ENCODE measurements at regions not wholly inside any gene's neighbourhood (a gene's known extent, or its start where the extent isn't known, plus 50 kb on each side); places are given as distances from the start of the nearest gene placed in this dataset.
A peak's percentile ranks its signal among the peaks of the same experiment; 100 is the strongest.

DNA sequence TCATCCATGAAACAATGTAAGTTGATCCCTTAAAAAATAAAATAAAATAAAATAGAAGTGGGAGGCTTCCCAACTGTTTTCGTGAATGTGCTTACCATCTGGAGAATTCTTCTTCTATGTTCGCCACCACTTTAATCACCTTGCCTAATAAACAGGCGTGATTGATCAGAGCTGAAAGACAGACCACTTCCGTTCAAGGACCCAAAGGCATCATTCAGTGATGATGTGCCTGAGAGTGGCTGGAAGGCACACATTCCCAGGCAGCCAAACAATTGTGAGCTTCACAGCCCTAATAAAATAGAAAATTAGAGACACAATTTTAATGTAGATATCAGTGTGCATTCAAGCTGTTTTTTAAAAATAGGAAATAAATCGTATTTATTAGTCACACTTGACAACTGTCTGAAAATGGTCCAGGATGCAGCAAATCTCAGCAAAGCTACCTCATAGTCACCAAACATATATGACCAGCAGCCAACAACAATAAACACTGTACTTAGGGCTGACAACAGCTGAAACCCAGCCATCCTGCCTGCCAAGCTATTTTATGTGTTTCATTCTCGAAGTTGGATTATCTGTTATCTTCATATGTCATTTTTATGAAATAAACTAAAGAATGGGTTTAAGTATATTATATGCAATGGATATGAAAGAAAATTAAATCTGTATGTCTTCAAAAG lies 163.2 kb upstream of the FAM9B start:
- DNase-seq, result no peak

DNA sequence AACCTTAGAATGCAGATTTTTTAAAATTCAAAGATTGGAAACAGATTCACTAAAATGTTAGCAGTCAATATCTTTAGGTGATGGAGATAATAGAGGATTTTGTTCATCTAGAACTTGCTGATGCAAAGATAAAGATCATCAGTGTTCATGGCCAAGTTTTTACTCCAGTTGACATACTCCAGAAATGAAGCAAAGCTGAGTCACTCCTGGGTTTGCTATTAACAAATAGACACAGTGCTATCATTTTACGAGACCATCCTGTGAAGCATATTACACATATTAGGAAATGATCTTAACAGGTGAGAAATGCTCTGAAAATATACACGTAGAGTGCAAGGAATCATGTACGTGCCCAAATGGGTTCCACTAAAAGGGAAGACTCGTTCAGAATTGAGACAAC lies 170.6 kb upstream of the FAM9B start:
- DNase-seq, result no peak

DNA sequence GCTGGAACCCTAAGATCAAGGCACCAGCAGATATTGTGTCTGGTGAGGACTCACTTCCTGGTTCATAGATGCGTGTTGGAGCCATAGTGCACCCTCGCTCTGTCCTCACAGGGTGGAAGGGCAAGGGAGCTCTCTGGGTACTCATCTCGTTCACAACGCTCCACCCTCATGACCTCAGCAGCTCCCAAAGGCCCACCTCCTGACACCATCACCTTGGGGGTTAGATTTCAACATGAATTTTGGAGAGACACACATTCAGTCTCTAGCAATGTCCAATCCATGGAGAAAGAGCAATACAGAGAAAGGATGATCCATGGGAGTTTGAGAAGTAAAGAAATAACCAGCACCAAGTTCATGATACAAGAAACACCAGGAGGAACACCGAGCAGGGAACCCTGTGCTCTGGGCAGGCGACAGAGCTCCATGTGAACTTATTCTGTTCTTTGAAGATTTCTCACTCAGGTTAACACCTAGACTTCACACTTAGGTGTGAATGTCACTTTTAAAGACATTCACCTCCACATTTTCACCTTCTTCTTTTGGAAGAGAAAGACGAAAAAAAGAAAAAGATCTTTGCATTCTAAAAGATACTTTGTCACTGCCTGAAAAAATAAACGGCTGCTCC lies 171.8 kb upstream of the FAM9B start:
- no peak for DNase-seq

DNA sequence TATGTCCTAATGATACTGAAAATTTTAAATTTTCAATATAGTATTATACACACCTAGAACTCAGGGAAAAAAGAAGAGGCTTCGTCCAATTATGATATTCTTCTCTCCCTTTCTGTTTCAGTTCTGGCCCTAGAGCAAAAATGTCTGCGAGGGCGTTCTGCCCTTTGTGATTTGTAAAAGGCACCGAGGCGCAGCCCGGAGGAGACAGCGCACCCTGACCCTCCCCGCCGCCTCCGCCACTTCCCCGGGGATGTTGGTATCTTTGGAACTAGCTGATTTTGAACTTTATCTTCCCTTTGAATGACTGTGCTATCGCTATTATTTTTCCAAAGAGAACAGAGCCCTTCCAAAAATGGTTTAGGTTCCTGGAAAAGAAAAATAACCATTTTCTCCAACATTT lies 173.2 kb upstream of the FAM9B start:
- DNase-seq, result no peak

DNA sequence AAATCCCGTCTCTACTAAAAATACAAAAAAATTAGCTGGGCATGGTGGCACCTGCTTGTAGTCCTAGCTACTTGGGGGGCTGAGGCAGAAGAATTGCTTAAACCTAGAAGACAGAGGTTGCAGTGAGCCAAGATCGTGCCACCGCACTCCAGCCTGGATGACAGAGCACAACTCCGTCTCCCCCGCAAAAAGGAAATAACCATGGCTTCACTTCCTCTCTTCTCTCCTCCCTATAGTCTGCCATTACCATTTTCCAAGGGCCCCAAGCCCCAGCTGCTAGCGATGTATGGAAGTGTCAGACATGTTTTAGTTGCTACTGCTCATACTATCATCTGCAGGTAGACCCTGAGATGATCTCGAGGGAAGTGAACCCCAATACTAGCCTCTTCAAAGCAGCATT lies 177.3 kb upstream of the FAM9B start:
- no peak for DNase-seq

DNA sequence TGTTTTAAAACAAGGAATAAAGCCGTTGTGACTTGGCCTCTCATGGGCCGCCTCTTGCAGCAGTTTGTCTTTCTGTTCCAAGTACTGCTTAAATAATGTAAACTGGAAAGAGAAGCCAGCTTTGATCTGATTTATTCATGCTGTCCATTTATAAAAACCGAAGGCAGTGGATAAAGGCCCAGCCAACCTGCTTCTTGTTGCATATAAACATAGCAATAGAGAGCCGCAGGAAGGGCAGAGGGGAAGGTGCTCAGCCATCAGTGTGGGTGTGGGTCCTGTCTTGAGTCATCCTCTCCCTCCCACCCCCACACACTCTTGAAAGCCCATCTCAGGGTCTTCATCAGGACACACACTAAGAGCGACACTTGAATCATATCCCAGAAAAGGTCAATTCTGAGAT lies 187.9 kb upstream of the FAM9B start:
- no peak for DNase-seq

DNA sequence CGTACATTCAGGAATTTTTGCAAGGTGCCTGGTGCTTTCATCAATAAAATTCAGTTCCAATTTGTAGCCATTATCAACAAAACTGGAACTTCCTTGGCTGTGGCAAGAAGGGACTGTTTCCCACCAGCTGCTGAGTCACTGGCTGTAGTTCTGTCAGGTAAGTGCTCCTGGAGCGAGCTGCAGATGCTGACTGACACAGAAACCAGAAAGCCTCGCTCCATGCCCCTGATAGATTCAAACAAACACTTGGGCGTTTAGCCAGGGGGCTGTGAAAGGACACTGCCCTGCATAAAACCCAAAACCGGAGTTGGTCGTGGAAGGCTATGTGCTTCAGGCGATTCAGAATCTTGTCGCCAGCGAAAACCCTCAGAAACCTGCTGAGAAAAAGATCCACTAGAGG lies 188.4 kb upstream of the FAM9B start:
- no peak for DNase-seq

DNA sequence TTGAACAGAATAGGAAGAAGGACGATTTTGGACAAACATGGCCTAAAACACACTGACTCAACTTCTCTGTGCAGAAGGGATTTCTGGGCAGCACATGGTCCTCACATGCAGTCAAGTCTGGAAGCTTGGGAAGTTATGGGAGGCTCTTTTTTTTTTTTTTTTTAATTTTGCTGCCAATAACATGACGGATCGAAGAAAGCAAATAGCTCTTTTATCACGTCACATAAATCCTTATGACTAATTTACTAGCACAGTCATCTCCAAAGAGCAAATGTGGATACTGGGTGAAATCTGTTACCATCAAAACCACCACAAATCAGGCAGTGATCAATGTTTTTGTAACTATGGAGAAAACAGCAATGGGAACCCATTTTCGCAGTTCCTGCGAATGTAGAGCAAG lies 193.3 kb upstream of the FAM9B start:
- DNase-seq, result no peak

DNA sequence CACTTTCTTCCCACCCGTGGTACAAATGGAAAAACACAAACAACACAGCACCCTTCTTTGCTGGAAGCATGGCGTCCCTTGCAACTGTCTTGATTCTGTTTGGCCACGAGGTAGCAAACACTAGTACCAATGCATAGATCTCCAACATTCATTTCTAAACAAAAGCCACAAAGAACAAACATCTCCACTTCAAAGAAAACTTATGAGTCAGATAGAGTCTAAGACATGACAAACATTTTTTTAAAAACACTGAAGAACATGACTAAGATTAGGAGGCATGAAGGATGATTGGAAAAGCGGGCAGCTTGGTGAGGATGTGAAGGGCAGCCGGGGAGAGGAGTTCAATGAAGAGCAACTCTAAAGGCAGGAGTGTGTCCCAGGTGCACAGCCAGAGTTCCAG lies 197.6 kb upstream of the FAM9B start:
- no peak for DNase-seq

DNA sequence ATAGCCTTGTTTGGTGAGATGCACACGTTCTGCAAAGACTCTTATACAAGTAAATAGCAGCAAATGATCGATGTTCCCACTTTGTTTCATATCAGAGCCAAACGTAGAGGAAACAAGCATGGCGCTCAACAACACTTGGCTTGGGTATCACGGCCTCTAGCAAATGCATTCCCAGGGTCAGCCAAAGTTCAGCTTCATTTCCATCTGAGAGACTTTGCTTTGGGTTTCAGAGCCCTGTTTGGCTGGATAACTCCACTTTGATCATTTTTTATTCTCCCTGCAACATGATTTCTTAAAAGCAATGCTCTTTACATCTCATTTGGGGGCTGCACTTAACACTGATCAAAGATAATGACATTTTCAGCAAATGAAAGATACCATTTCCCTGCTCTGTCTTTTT lies 199.2 kb upstream of the FAM9B start:
- peak; percentile 56 for DNase-seq

DNA sequence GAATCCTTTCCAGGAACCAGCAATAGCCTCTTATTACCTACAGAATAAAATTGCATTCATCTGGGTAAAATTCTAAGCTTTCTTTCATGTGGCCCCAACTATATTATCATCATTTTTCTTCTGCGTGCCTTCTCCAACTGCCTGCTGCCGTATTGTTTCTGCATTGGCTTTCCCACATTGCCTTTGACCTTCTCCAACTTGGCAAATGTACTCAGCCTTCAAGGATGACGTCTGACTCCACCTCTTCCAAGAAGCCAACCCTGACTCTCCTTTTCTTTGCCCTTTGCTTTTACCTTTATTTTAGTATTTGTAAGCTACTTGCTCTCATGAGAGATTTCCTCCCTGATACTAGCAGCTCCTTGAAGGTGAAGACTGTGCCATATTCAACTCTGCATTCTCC lies 200.4 kb upstream of the FAM9B start:
- no peak for DNase-seq

DNA sequence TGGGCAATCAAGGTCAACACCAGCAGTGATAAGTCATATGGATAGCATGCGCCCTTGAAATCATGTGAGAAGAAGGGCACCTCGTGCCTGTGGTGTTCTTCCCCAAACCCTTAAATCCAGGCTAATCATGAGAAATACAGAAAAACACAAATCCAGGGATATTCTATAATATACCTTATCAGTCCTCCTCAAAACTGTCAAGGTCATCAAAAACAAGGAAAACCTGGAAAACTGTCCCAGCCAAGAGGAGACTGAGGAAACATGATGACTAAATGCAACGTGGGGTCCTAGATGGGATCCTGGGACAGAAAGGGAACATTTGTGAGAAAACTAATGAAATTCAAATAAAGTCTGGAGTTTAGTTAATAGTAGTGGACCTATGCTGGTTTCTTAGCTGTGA lies 201.8 kb upstream of the FAM9B start:
- DNase-seq, result no peak

DNA sequence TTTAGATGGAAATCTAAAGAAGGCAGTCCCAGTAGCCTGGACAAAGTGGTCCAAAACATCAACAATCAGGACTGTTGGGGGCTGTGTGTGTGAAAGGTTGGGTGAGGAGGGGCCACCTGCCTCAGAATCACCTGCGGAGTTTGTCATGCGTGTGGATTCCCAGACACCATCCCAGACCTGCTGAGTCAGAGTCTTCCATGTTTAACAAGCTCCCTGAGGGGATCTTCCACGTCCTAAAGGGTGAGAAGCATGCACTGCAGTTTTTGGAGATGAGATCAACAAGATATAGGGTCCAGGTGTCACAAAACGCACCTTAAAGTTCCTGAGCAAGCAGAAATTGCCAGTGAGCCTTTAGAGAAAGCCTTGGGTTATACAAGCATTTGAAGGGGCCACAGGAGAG lies 207.0 kb upstream of the FAM9B start:
- DNase-seq, result no peak

DNA sequence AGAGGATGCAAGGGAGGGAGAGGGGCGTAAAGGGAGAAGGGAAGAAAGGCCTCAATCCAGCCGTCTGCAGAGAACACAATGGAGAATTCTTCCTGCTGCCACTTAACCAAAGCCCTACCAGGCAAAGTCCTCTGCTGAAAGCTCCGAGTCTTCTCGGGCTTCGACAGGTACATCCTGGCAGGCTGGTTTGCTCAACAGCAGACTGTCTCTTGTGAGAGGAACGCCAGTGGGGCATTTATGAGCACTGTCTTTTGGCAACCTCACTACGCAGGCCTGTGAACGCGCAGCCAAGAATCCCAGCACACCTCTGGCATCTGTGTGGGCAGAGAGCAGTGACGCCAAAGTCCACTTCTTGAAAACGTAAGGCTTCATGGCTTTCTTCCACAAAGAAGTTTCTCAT lies 207.5 kb upstream of the FAM9B start:
- no peak for DNase-seq

DNA sequence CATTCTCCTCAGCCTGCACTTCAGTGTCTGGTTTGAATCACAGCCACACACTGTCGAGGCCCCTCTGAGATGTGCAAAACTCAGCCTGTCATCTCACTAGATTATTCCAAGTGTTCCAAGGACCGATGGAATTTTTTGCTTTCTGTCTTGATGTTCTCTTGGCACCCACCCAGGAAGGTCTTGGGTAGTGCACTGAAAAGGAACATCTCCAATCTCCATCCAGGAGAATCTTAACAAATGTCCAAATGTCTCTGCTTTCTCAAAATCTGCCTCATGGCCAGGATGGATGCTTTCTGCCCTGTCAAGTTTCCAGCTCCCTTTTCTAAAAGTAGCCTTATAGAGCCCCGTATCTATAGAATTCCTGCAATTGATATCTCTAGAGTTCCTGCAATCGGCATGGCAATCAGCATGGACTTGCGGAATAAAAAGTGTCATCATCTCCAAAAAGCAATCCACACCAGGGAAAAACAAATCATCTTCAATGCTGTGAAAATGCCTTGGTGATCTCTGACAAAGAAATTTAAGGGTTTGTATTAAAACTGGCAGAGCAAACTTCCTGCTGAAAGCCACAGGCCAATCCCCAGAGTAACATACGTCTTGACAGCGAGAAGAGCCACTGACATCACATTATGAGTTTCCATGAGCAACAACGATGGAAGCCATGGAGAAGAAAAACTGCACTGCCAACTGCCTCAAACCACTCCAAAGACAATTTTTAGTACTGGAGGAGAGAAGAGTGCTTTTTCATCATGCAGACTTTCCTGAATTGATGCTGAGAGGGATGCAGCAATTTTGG lies 215.3 kb upstream of the FAM9B start:
- DNase-seq, result peak; percentile 54

DNA sequence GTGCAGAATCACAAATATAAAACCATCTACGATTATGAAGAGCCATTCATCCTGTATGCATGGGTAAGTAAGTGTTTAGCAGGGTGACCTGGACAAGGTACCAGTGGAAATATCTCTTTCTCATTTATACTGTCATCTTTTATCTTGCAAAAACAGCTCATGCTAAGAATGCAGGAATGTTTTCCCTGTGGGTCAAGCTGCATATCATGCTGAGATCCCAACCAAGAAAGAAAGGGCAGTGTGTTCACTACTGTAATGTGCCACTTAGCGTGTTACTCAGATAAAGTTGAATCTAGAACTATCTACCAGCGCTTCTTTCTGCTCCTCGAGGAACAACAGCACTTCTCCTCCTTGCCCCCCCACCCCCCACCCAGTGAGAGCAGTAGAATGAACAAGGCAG lies 212.7 kb upstream of the TBL1X start:
- DNase-seq, result no peak

DNA sequence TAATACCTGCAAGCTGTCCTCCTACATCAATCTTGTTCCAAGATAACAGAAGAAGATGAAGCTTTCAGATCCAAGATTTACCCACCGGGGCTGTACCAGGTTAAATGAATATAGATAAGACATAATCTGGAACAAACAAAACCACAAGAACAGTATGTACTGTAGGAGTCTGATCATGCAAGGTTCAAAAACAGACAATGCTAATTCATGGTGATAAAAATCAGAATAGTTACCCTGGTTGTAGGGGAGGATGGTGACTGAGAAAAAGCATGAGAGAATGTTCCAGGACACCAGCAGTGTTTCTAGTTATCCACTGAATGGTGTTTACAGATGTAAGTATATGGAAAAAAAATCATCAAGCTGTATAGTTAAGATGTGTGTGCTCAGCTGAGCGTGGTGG lies 211.6 kb upstream of the TBL1X start:
- no peak for DNase-seq

DNA sequence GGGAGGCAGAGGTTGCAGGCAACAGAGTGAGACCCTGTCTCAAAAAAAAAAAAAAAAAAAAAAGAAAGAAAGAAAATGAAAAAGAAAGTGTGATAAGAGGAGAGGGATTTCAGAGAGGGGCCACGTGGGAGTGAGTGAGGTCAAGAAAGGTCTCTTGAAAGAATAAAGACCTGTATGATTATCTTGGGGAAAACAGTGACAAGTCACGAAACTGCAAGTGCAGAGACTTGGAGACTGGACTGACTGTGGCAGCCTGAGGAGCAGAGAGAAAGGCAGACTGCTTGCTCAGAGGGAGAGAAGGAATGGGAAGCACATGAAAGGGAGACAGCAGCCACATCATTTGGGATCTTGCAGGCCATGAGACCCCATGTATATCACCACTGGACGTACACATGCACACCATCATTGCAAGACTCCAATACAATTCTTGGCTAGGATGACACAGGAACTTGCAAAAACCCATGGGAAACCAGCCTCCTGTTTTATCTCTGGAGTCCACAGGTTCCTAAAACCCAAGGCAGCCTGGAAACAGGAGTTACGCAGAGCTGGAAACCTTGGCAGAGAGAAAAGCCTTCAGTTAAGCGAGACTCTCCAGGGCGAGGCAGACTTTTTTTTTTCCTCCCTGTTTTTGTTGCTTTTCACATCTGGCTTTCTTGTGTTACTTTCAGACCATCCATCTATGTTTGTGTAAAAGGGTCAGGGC lies 207.0 kb upstream of the TBL1X start:
- no peak for DNase-seq

DNA sequence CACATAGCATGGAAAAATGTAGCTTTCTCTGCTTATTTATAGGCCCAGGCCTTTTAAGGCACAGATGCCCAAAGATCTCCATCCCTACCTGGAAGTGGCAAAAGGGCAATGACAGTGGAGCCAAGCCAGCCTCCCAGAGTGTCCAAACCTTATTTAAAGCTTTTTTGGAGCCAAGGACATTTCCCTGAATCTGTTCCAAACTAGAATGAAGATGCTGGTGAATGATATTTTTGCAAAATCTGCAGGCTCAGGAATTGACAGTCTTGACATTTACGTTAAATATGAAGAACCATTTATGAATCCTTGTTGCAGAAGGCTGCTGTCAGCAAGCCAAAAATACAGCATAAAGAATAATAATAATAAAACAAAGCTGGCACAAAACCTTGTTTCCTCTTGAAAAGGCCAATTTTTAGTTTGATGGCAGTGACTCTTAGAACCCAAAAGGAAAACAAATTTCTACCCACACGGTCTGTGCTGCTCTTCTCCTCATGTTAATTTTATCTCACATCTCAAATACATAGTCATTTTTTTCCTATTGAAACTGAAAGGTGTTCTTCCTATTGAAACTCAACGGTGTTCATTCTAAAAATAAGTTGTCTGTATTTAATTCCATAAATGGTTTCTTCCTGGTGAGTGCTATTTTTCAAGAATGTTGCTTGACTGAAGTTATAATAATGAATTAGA lies 206.3 kb upstream of the TBL1X start:
- no peak for DNase-seq

DNA sequence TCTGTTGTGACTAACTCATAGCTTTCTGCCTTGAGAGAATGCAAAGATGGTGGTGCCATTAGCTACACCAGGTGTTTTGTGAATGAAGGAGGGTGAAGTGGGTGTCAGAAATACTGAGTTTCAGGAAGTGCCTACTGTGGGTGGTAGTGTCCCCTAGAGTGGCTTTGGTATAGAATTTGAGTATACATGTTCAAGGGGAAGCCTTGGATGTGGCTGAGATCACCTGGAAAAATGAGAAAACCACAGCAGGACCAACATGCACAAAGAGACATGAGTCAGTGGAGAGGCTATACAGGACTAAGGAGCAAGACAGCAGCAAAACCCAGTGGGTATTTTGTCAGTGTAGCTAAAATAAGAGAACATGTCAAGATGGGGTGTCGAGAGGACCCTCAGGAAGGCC lies 204.3 kb upstream of the TBL1X start:
- DNase-seq, result no peak

DNA sequence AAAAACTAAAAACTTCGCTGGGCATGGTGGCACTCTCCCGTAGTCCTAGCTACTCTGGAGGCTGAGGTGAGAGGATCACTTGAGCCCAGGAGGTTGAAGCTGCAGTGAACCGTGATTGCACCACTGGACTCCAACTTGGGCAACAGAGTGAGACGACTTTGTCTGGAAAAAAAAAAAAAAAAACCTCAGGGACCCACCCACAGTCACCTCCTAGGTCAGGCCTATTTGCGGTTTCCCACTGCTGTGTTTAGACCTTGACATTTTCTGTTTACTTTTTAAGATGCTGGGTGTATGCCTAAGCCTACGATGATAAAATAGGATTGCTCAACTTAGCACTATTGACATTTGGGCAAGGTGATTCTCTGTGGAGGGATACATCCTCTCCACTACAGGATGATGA lies 197.4 kb upstream of the TBL1X start:
- no peak for DNase-seq

DNA sequence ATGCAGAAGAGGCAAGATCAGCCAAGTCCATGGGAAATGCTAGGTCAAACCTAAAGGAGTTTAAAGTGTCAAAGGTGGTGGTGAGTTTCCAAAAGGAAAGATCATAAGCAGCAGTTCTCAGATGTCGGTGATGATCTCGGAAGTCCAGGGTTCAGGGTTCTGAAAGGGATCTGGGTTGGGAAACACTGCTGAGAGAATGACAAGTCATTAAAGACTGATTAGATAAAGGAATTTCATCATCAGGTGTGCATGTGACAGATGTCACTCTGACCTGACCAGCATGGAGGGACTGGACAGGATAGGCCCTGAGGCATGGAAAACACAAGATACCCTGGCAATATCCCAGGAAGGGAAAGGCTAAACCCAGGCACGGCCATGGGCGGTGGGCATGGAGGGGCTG lies 195.7 kb upstream of the TBL1X start:
- DNase-seq, result no peak
